ENCODE measurements at regions not wholly inside any gene's neighbourhood (a gene's known extent, or its start where the extent isn't known, plus 50 kb on each side); places are given as distances from the start of the nearest gene placed in this dataset.
A peak's percentile ranks its signal among the peaks of the same experiment; 100 is the strongest.

- H4K91ac ChIP-seq (ENCODE audit: insufficient read length, low read depth, low read length): no peak overlapping the region
- H4K20me1 ChIP-seq (ENCODE audit: control insufficient read depth, insufficient read depth, insufficient read length): no peaks in the 10 kb centered on the region
- Mint-ChIP-seq H3K4me1 (peaks cover 40 to 45% of the 10 kb centered on the region in 2 experiments), H3K36me3 (ENCODE audit: insufficient read depth in 1 of 3, low read depth in 3 of 3) (peaks cover 4 to 8% (median 6%) of the 10 kb centered on the region in 3 experiments), H3K27me3 (ENCODE audit: low read depth) (peaks cover 2% of the 10 kb centered on the region; the same call in 1 of the 2 replicates), H3K9me3 (peaks cover 8 to 9% of the 10 kb centered on the region in 2 experiments), H3K27ac (peak overlapping the region in 2 of 3 experiments; percentile 22 to 43; a peak in 2 of 7 replicates), H3K4me3 (no peak overlapping the region)
- no peak overlapping the region for H3K4ac ChIP-seq (ENCODE audit: low read depth, low read length)
- no peak overlapping the region for H3T11ph ChIP-seq (ENCODE audit: low read length)
- no peaks in the 10 kb centered on the region for H3K23me2 ChIP-seq (ENCODE audit: insufficient read length, low read depth, low read length, poor library complexity, severe bottlenecking)
- no peaks in the 10 kb centered on the region for H3K27me3 ChIP-seq (ENCODE audit: insufficient read depth, low read length)
- no peaks in the 10 kb centered on the region for H3K79me1 ChIP-seq (ENCODE audit: insufficient read depth, low read depth, low read length, poor library complexity, severe bottlenecking)
- H2AK5ac ChIP-seq (ENCODE audit: insufficient read length, low read length): no peak overlapping the region
- H3K14ac ChIP-seq (ENCODE audit: insufficient read depth, low read length): no peak overlapping the region
- no peak overlapping the region for H2BK15ac ChIP-seq (ENCODE audit: low read depth, low read length)
- H2BK120ac ChIP-seq (ENCODE audit: low read depth, low read length, poor library complexity, severe bottlenecking): no peak overlapping the region
- no peak overlapping the region for H2BK12ac ChIP-seq (ENCODE audit: insufficient read length, low read depth, low read length)
- H4K5ac ChIP-seq (ENCODE audit: insufficient read length, low read depth, low read length): no peak overlapping the region
- TF ChIP-seq CTCF (conservative IDR thresholded peaks at IDR 0.05): no peak
- H3K9ac ChIP-seq (ENCODE audit: extremely low read depth, insufficient read length, low read length): no peak overlapping the region
- no peaks in the 10 kb centered on the region for H3K79me2 ChIP-seq (ENCODE audit: insufficient read depth, low read length)
- no peaks in the 10 kb centered on the region for H3K9me3 ChIP-seq (ENCODE audit: control insufficient read depth, low read depth, low read length)
- no peak overlapping the region for H3K23ac ChIP-seq (ENCODE audit: insufficient read length, low read depth, low read length)
- H2BK20ac ChIP-seq (ENCODE audit: low read depth, low read length, poor library complexity, severe bottlenecking): no peak overlapping the region
- WGBS (ENCODE audit: extremely low coverage, insufficient read length, low lambda C conversion rate): no CpG with 5 or more reads among the region's 7 CpGs
- H3K4me1 ChIP-seq (ENCODE audit: insufficient read depth, low read length): peaks cover 15% of the 10 kb centered on the region; the same call in 1 of the 2 replicates
- no peak overlapping the region for H2BK5ac ChIP-seq (ENCODE audit: insufficient read length, low read length)
- no peak overlapping the region for H3K27ac ChIP-seq (ENCODE audit: insufficient read length, low read depth, low read length)
- no peak overlapping the region for H3K4me2 ChIP-seq (ENCODE audit: insufficient read depth, insufficient read length, low read length)
- no peak overlapping the region for H2AFZ ChIP-seq (ENCODE audit: low read length)
- no peak overlapping the region for H3K56ac ChIP-seq (ENCODE audit: insufficient read length, low read depth, low read length)
- no peak overlapping the region for H3K18ac ChIP-seq (ENCODE audit: insufficient read length, low read depth, low read length)
- no peak overlapping the region for H4K8ac ChIP-seq (replicated peaks; ENCODE audit: insufficient read length, low read depth, low read length)
- peak; percentile 59 for DNase-seq
These were observed 319.2 kb downstream of the ZNF621 start for GRCh38 chr3:40843851-40844548.

Measured in H9 (cell line).